OCI-LY1 (cell line): ENCODE measurements at regions not wholly inside any gene's neighbourhood (a gene's known extent, or its start where the extent isn't known, plus 50 kb on each side); places are given as distances from the start of the nearest gene placed in this dataset.

ENCODE experiments used
- EZH2 ChIP-seq: fragments of 200-600 bp; sonication (generic), shearing (Covaris generic); IDR thresholded peaks from 2 replicates; pipeline ENCODE4 v1.8.0; 2017; ENCODE audit warnings: borderline replicate concordance, mixed run types, mild to moderate bottlenecking, antibody characterized with exemption, low read length, moderate library complexity, mixed read lengths
- TF ChIP-seq, protein P1 (sequence below): fragments of 200-600 bp; sonication (generic), shearing (Covaris generic); IDR thresholded peaks from 2 replicates; pipeline ENCODE4 v1.5.1; 2017; ENCODE audit warnings: mild to moderate bottlenecking, antibody characterized with exemption, low read length, moderate library complexity, mixed read lengths

DNA sequence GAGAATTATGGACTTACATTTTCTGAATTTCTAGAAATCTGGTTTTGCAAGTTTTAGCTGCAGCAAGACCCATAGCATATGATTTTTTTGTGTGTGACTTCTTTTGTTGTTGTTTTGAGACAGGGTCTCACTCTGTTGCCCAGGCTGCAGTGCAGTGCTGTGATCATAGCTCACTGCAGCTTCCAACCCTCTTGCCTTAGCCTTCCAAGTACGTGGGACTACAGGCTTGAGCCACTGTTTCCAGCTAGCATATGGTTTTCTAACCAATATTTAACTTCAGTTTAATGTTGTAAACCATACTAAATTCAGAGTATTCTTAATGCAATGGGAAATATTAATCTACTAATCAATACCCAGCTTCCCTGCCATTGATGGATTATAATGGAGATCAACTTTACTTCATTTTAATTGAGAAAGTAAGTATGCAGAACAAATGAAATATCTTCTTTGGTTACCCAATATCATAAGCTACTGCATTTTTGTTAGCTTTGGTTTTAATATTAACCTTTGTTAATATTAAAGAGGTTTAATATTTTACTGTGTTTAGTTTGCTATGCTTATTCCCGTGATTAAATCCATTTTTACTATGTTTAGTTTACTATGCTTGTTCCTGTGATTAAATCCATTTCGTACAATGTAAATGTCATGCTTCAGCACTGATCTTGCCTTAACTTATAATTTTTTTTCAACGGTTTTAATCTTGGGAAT lies 273.4 kb upstream of the TMEFF2 start:
- TF ChIP-seq EZH2, result no peak
- TF ChIP-seq, protein P1, sequence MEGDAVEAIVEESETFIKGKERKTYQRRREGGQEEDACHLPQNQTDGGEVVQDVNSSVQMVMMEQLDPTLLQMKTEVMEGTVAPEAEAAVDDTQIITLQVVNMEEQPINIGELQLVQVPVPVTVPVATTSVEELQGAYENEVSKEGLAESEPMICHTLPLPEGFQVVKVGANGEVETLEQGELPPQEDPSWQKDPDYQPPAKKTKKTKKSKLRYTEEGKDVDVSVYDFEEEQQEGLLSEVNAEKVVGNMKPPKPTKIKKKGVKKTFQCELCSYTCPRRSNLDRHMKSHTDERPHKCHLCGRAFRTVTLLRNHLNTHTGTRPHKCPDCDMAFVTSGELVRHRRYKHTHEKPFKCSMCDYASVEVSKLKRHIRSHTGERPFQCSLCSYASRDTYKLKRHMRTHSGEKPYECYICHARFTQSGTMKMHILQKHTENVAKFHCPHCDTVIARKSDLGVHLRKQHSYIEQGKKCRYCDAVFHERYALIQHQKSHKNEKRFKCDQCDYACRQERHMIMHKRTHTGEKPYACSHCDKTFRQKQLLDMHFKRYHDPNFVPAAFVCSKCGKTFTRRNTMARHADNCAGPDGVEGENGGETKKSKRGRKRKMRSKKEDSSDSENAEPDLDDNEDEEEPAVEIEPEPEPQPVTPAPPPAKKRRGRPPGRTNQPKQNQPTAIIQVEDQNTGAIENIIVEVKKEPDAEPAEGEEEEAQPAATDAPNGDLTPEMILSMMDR, result no peak
